Smooth muscle cell (in vitro differentiated cells): ENCODE measurements at regions not wholly inside any gene's neighbourhood (a gene's known extent, or its start where the extent isn't known, plus 50 kb on each side); places are given as distances from the start of the nearest gene placed in this dataset.

Experiments
- DNase-seq: peaks from one replicate; lab custom pipeline; 2025; ENCODE audit not compliant: unreplicated experiment; lab: John Stamatoyannopoulos, UW
- H2AFZ ChIP-seq: fragments of 200-600 bp; sonication (generic); 2 replicates; pipeline ENCODE4 v1.6.0; 2016; ENCODE audit warnings: antibody characterized with exemption, low read depth, mild to moderate bottlenecking
- H3F3A ChIP-seq: fragments of 200-600 bp; sonication (generic); 2 replicates; pipeline ENCODE4 v1.6.0; 2017; ENCODE audit warnings: antibody characterized with exemption, low read depth
- H3K27ac ChIP-seq: fragments of 200-600 bp; sonication (generic); 2 replicates; pipeline ENCODE4 v1.5.1; 2016; ENCODE audit warnings: low read depth, mild to moderate bottlenecking
- H3K27me3 ChIP-seq: fragments of 200-600 bp; sonication (generic); 2 replicates; pipeline ENCODE4 v1.6.1; 2016; ENCODE audit warnings: low read depth, mild to moderate bottlenecking
- H3K36me3 ChIP-seq: fragments of 200-600 bp; sonication (generic); 2 replicates; pipeline ENCODE4 v1.5.1; 2016; ENCODE audit warnings: low read depth
- H3K4me1 ChIP-seq: fragments of 200-600 bp; sonication (generic); 2 replicates; pipeline ENCODE4 v1.5.1; 2016; ENCODE audit warnings: low read depth
- H3K4me2 ChIP-seq: fragments of 200-600 bp; sonication (generic); 2 replicates; pipeline ENCODE4 v1.6.0; 2016; ENCODE audit warnings: mild to moderate bottlenecking
- H3K4me3 ChIP-seq: fragments of 200-600 bp; sonication (generic); 2 replicates; pipeline ENCODE4 v1.5.1; 2016; ENCODE audit warnings: mild to moderate bottlenecking
- H3K79me2 ChIP-seq: fragments of 200-600 bp; sonication (generic); 2 replicates; pipeline ENCODE4 v1.6.0; 2016; ENCODE audit warnings: low read depth, mild to moderate bottlenecking
- H3K9ac ChIP-seq: fragments of 200-600 bp; sonication (generic); 2 replicates; pipeline ENCODE4 v1.6.0; 2016; ENCODE audit warnings: low read depth
- H3K9me3 ChIP-seq: fragments of 200-600 bp; sonication (generic); replicated peaks from 2 replicates; pipeline ENCODE4 v1.5.1; 2016; ENCODE audit warnings: low read depth
- H4K20me1 ChIP-seq: fragments of 200-600 bp; sonication (generic); 2 replicates; pipeline ENCODE4 v1.6.0; 2016; ENCODE audit warnings: low read depth
- CTCF ChIP-seq: fragments of 200-600 bp; sonication (generic); IDR thresholded peaks from 2 replicates; pipeline ENCODE4 v1.5.1; 2017; ENCODE audit warnings: borderline replicate concordance, mild to moderate bottlenecking, antibody characterized with exemption; ENCODE audit not compliant: insufficient read depth, poor library complexity, severe bottlenecking
- WGBS: methylation state at CpG from one replicate; pipeline ENCODE4 v1.1.7; 2016; ENCODE audit warnings: low lambda C conversion rate; 5-methylcytosine and 5-hydroxymethylcytosine counted together

- H3K4me3 ChIP-seq: no peak overlapping the region
- no peak for TF ChIP-seq CTCF
- 96% methylated on average over 7 of the region's 7 CpGs for WGBS
- H3K4me1 ChIP-seq: peaks cover 18% of the 10 kb centered on the region
- H3K4me2 ChIP-seq: no peak overlapping the region
- H3K79me2 ChIP-seq: no peaks in the 10 kb centered on the region
- no peaks in the 10 kb centered on the region for H4K20me1 ChIP-seq
- H3K27me3 ChIP-seq: no peaks in the 10 kb centered on the region
- H2AFZ ChIP-seq: no peak overlapping the region
- no peaks in the 10 kb centered on the region for H3K36me3 ChIP-seq
- H3K9me3 ChIP-seq: no peaks in the 10 kb centered on the region
- DNase-seq: no peak
- H3K27ac ChIP-seq: no peak overlapping the region
- no peaks in the 10 kb centered on the region for H3F3A ChIP-seq
- no peak overlapping the region for H3K9ac ChIP-seq
Measured at GRCh38 chr3:106821801-106822200, 555.4 kb upstream of the CCDC54 start.

- no peak overlapping the region for H3K9ac ChIP-seq
- no peak overlapping the region for H3K27ac ChIP-seq
- H2AFZ ChIP-seq: no peak overlapping the region
- H3K27me3 ChIP-seq: no peaks in the 10 kb centered on the region
- H3K36me3 ChIP-seq: no peaks in the 10 kb centered on the region
- H3K4me1 ChIP-seq: peaks cover 21% of the 10 kb centered on the region
- no peaks in the 10 kb centered on the region for H3K9me3 ChIP-seq
- no peaks in the 10 kb centered on the region for H3F3A ChIP-seq
- no peak overlapping the region for H3K4me3 ChIP-seq
- TF ChIP-seq CTCF: no peak
- no peak overlapping the region for H3K4me2 ChIP-seq
- DNase-seq: no peak
- no peaks in the 10 kb centered on the region for H4K20me1 ChIP-seq
- no peaks in the 10 kb centered on the region for H3K79me2 ChIP-seq
- 97% methylated on average over 11 of the region's 11 CpGs for WGBS
Measured at GRCh38 chr3:106822204-106822603, 555.0 kb upstream of the CCDC54 start.

- H3K9ac ChIP-seq: no peak overlapping the region
- no peaks in the 10 kb centered on the region for H3K9me3 ChIP-seq
- H3F3A ChIP-seq: no peaks in the 10 kb centered on the region
- H3K4me1 ChIP-seq: peaks cover 28% of the 10 kb centered on the region
- H3K36me3 ChIP-seq: no peaks in the 10 kb centered on the region
- H2AFZ ChIP-seq: no peak overlapping the region
- H3K4me2 ChIP-seq: no peak overlapping the region
- no peaks in the 10 kb centered on the region for H4K20me1 ChIP-seq
- H3K79me2 ChIP-seq: no peaks in the 10 kb centered on the region
- no peak for TF ChIP-seq CTCF
- DNase-seq: no peak
- H3K4me3 ChIP-seq: no peak overlapping the region
- H3K27me3 ChIP-seq: no peaks in the 10 kb centered on the region
- no peak overlapping the region for H3K27ac ChIP-seq
- WGBS: 83% methylated on average over 3 of the region's 3 CpGs
Measured at GRCh38 chr3:106823701-106824100, 553.5 kb upstream of the CCDC54 start.

- WGBS: 52% methylated on average over 1 of the region's 1 CpG
- TF ChIP-seq CTCF: peak; percentile 2
- DNase-seq: no peak
- peak overlapping the region; percentile 76 for H3K4me2 ChIP-seq
- H3K9me3 ChIP-seq: no peaks in the 10 kb centered on the region
- peak overlapping the region; percentile 1 for H2AFZ ChIP-seq
- H3K9ac ChIP-seq: no peak overlapping the region
- H3K36me3 ChIP-seq: no peaks in the 10 kb centered on the region
- peaks cover under 1% of the 10 kb centered on the region for H3F3A ChIP-seq
- no peaks in the 10 kb centered on the region for H3K27me3 ChIP-seq
- H3K27ac ChIP-seq: peak overlapping the region; percentile 95
- no peaks in the 10 kb centered on the region for H4K20me1 ChIP-seq
- no peaks in the 10 kb centered on the region for H3K79me2 ChIP-seq
- H3K4me3 ChIP-seq: no peak overlapping the region
- peaks cover 40% of the 10 kb centered on the region for H3K4me1 ChIP-seq
Measured at GRCh38 chr3:106824856-106825255, 552.4 kb upstream of the CCDC54 start.
